IMR-90 (cell line): ENCODE measurements at regions not wholly inside any gene's neighbourhood (a gene's known extent, or its start where the extent isn't known, plus 50 kb on each side); places are given as distances from the start of the nearest gene placed in this dataset.

ENCODE experiments used
- ATAC-seq: fragments of 200-7000 bp; cut with Tn5 transposase; 2 replicates; pipeline ENCODE4 v1.9.1; 2020; ENCODE audit warnings: low read depth, mild to moderate bottlenecking, moderate library complexity
- BruUV-seq: library from RNA; stranded (reverse); fragments of 400-500 nt; replicated peaks from 2 replicates; lab custom pipeline; 2021; lab: Mats Ljungman, UMichigan
- CTCF ChIA-PET: fragments of 300-600 bp; formaldehyde crosslinking; extraction: SDS; loops from one replicate; lab custom pipeline; 2021; ENCODE audit warnings: antibody characterized with exemption; lab: Yijun Ruan, JAX
- POLR2A ChIA-PET: fragments of 300-600 bp; sonication (Branson Sonifier 250); formaldehyde crosslinking; loops from one replicate; lab custom pipeline; 2022; ENCODE audit warnings: antibody characterized with exemption; ENCODE audit not compliant: unreplicated experiment; lab: Charles Lee
- DNase-seq: peaks from one replicate; pipeline ENCODE4 v3.0.0; 2013
- H2AFZ ChIP-seq: replicated peaks from 2 replicates; pipeline ENCODE3; 2013; ENCODE audit warnings: low read length, mild to moderate bottlenecking; ENCODE audit not compliant: poor library complexity
- H2AK5ac ChIP-seq: 2 replicates; pipeline ENCODE4 v1.6.1; 2013; ENCODE audit warnings: low read depth, low read length, inconsistent platforms
- H2AK9ac ChIP-seq: replicated peaks from 2 replicates; pipeline ENCODE3; 2013; ENCODE audit warnings: mild to moderate bottlenecking, low read depth, low read length, moderate library complexity; ENCODE audit not compliant: poor library complexity
- H2BK120ac ChIP-seq: 2 replicates; pipeline ENCODE4 v1.6.1; 2013; ENCODE audit warnings: low read depth, low read length, inconsistent platforms
- H2BK15ac ChIP-seq: 3 replicates; pipeline ENCODE4 v1.6.1; 2013; ENCODE audit warnings: low read depth, low read length, inconsistent platforms
- H2BK20ac ChIP-seq: 2 replicates; pipeline ENCODE4 v1.6.1; 2013; ENCODE audit warnings: low read depth, mild to moderate bottlenecking, inconsistent platforms, low read length, moderate library complexity
- H2BK5ac ChIP-seq: 2 replicates; pipeline ENCODE4 v1.6.1; 2013; ENCODE audit warnings: mild to moderate bottlenecking, low read depth, low read length, inconsistent platforms; ENCODE audit not compliant: poor library complexity, severe bottlenecking
- H3K14ac ChIP-seq: replicated peaks from 2 replicates; pipeline ENCODE4 v1.6.1; 2013; ENCODE audit warnings: low read depth, low read length, inconsistent platforms
- H3K18ac ChIP-seq: 2 replicates; pipeline ENCODE4 v1.6.1; 2013; ENCODE audit warnings: low read depth, low read length, control low read depth
- H3K23ac ChIP-seq: 2 replicates; pipeline ENCODE4 v1.6.1; 2013; ENCODE audit warnings: low read depth, low read length, inconsistent platforms
- H3K27ac ChIP-seq: 2 replicates; pipeline ENCODE4 v1.5.1; 2013; ENCODE audit warnings: mild to moderate bottlenecking, control low read depth, low read length; ENCODE audit not compliant: insufficient read depth
- H3K27me3 ChIP-seq: 2 replicates; pipeline ENCODE4 v1.6.1; 2013; ENCODE audit warnings: low read length; ENCODE audit not compliant: control insufficient read depth, insufficient read depth
- H3K36me3 ChIP-seq: 2 replicates; pipeline ENCODE4 v1.6.1; 2013; ENCODE audit warnings: low read length, mixed read lengths; ENCODE audit not compliant: control insufficient read depth, insufficient read depth
- H3K4ac ChIP-seq: 2 replicates; pipeline ENCODE4 v1.6.1; 2013; ENCODE audit warnings: low read depth, low read length, inconsistent platforms
- H3K4me1 ChIP-seq: 2 replicates; pipeline ENCODE4 v1.6.1; 2013; ENCODE audit warnings: low read length, mixed read lengths; ENCODE audit not compliant: control insufficient read depth, insufficient read depth
- H3K4me2 ChIP-seq: 2 replicates; pipeline ENCODE4 v1.6.1; 2013; ENCODE audit warnings: low read depth, mild to moderate bottlenecking, control low read depth, low read length, moderate library complexity
- H3K4me3 ChIP-seq: 2 replicates; pipeline ENCODE4 v1.5.1; 2013; ENCODE audit warnings: low read depth, mild to moderate bottlenecking, control low read depth, low read length, moderate library complexity; ENCODE audit not compliant: insufficient read depth
- H3K56ac ChIP-seq: 2 replicates; pipeline ENCODE4 v1.6.1; 2013; ENCODE audit warnings: low read length, inconsistent platforms; ENCODE audit not compliant: insufficient read depth; ENCODE audit errors: extremely low read depth
- H3K79me1 ChIP-seq, 2 experiments: 2 replicates each; pipeline ENCODE4 v1.6.1; 2013; ENCODE audit warnings: low read length in 2 of 2, inconsistent platforms in 1 of 2, low read depth in 1 of 2
- H3K9ac ChIP-seq: 2 replicates; pipeline ENCODE4 v1.6.1; 2013; ENCODE audit warnings: low read depth, low read length, control low read depth
- H3K9me1 ChIP-seq: 2 replicates; pipeline ENCODE4 v1.6.1; 2013; ENCODE audit warnings: low read length, inconsistent platforms; ENCODE audit not compliant: insufficient read depth
- H3K9me3 ChIP-seq: 2 replicates; pipeline ENCODE4 v1.6.1; 2013; ENCODE audit warnings: low read length; ENCODE audit not compliant: control insufficient read depth, insufficient read depth
- H4K20me1 ChIP-seq: 2 replicates; pipeline ENCODE4 v1.6.1; 2013; ENCODE audit warnings: low read length, inconsistent platforms; ENCODE audit not compliant: insufficient read depth
- H4K5ac ChIP-seq: 2 replicates; pipeline ENCODE4 v1.6.1; 2013; ENCODE audit warnings: mild to moderate bottlenecking, low read depth, low read length, control low read depth
- H4K8ac ChIP-seq, 2 experiments: 2 replicates each; pipeline ENCODE4 v1.6.1; 2013; ENCODE audit warnings: low read depth in 2 of 2, low read length in 2 of 2, control low read depth in 1 of 2, inconsistent platforms in 1 of 2
- H4K91ac ChIP-seq: 2 replicates; pipeline ENCODE4 v1.6.1; 2013; ENCODE audit warnings: low read depth, low read length, inconsistent platforms; ENCODE audit not compliant: insufficient read depth
- BHLHE40 ChIP-seq: fragments of 150-350 bp; IDR thresholded peaks from 2 replicates; pipeline ENCODE4 v1.6.1; 2016; ENCODE audit warnings: mild to moderate bottlenecking, low read depth, low read length
- CEBPB ChIP-seq: IDR thresholded peaks from 2 replicates; pipeline ENCODE4 v1.6.1; 2012; ENCODE audit warnings: low read depth, low read length, improper control_type of control experiment
- CTCF ChIP-seq: conservative IDR thresholded peaks from 2 replicates; pipeline ENCODE4 v1.5.1; 2012; ENCODE audit warnings: mild to moderate bottlenecking, low read depth, low read length, improper control_type of control experiment
- ELK1 ChIP-seq: fragments of 150-350 bp; IDR thresholded peaks from 2 replicates; pipeline ENCODE4 v1.6.1; 2016; ENCODE audit warnings: low read depth, mild to moderate bottlenecking, low read length, moderate library complexity, borderline replicate concordance
- MAZ ChIP-seq: IDR thresholded peaks from 2 replicates; pipeline ENCODE4 v1.6.1; 2012; ENCODE audit warnings: low read depth, mild to moderate bottlenecking, low read length, improper control_type of control experiment, moderate library complexity, borderline replicate concordance
- MXI1 ChIP-seq: IDR thresholded peaks from 2 replicates; pipeline ENCODE4 v1.6.1; 2012; ENCODE audit warnings: low read depth, mild to moderate bottlenecking, low read length, moderate library complexity, borderline replicate concordance
- NFE2L2 ChIP-seq: fragments of 150-350 bp; IDR thresholded peaks from 2 replicates; pipeline ENCODE4 v1.6.1; 2016; ENCODE audit warnings: low read depth, mild to moderate bottlenecking, low read length
- POLR2A ChIP-seq: IDR thresholded peaks from 2 replicates; pipeline ENCODE4 v1.6.1; 2012; ENCODE audit warnings: mild to moderate bottlenecking, low read depth, low read length
- RCOR1 ChIP-seq: IDR thresholded peaks from 2 replicates; pipeline ENCODE4 v1.6.1; 2012; ENCODE audit warnings: mild to moderate bottlenecking, low read length, improper control_type of control experiment; ENCODE audit not compliant: insufficient replicate concordance
- RFX5 ChIP-seq: IDR thresholded peaks from 2 replicates; pipeline ENCODE4 v1.8.0; 2012; ENCODE audit warnings: low read depth, mild to moderate bottlenecking, low read length, moderate library complexity
- SMC3 ChIP-seq: fragments of 150-350 bp; IDR thresholded peaks from 2 replicates; pipeline ENCODE4 v1.6.1; 2016; ENCODE audit warnings: low read depth, mild to moderate bottlenecking, antibody characterized with exemption, low read length, moderate library complexity
- USF2 ChIP-seq: fragments of 150-350 bp; IDR thresholded peaks from 2 replicates; pipeline ENCODE4 v1.6.1; 2017; ENCODE audit warnings: mild to moderate bottlenecking, antibody characterized with exemption, low read length, low read depth
- WGBS, 2 experiments: methylation state at CpG; one replicate each; pipeline versions ENCODE4 v1.1.5 to v1.1.7; 2013; ENCODE audit warnings: missing lambda C conversion rate in 2 of 2; ENCODE audit not compliant: insufficient read length in 1 of 2; ENCODE audit errors: extremely low coverage in 2 of 2; 5-methylcytosine and 5-hydroxymethylcytosine counted together
- dilution Hi-C: fragments of 300-500 bp; cut with HindIII; formaldehyde crosslinking; loops from one replicate; pipeline ENCODE4 v1.14.3; 2018; ENCODE audit warnings: low sequenced_read_pairs; ENCODE audit not compliant: unreplicated experiment
- in situ Hi-C: fragments of 300-500 bp; cut with MboI; formaldehyde crosslinking; loops from 3 replicates; pipeline ENCODE4 v1.14.3; 2019; ENCODE audit warnings: low sequenced_read_pairs, inconsistent platforms, mixed read lengths
- intact Hi-C: fragments of 100-400 bp; cut with micrococcal nuclease; formaldehyde crosslinking; loops from 2 replicates; pipeline ENCODE4 v1.10.0; 2022

GRCh38 chr2:84126530-84126929, 332.6 kb downstream of the SUCLG1 start:
- no TSS peak for BruUV-seq
- H2BK120ac ChIP-seq: no peak overlapping the region
- no peak overlapping the region for H3K4ac ChIP-seq
- no peaks in the 10 kb centered on the region for H3K9me1 ChIP-seq
- no peak overlapping the region for H3K4me3 ChIP-seq
- ATAC-seq (no peak), DNase-seq (no peak)
- H4K8ac ChIP-seq: no peak overlapping the region
- intact Hi-C loops (no loop called here), in situ Hi-C loops (no loop called here), dilution Hi-C loops (no loop called here)
- H2BK15ac ChIP-seq: no peak overlapping the region
- no peaks in the 10 kb centered on the region for H3K27me3 ChIP-seq
- no peak overlapping the region for H3K4me2 ChIP-seq
- no peak overlapping the region for H4K5ac ChIP-seq
- ChIA-PET POLR2A (no interaction called here), CTCF (interaction anchor here (0.6 kb wide), 1 partner anchor 1016 kb away, joined by 4 read pairs; no protein-coding TSS in a partner anchor)
- TF ChIP-seq CEBPB: no peak
- TF ChIP-seq NFE2L2: no peak
- TF ChIP-seq MXI1: no peak
- no peak for TF ChIP-seq RFX5
- TF ChIP-seq ELK1: no peak
- TF ChIP-seq SMC3: no peak
- TF ChIP-seq BHLHE40: no peak
- no peak for TF ChIP-seq CTCF
- no peak for TF ChIP-seq MAZ
- TF ChIP-seq USF2: no peak
- no peak for TF ChIP-seq POLR2A
- TF ChIP-seq RCOR1: no peak
- no peak overlapping the region for H2BK20ac ChIP-seq
- no peaks in the 10 kb centered on the region for H4K20me1 ChIP-seq
- H2AK9ac ChIP-seq: no peak overlapping the region
- WGBS, 2 experiments: no CpG with 5 or more reads among the region's 3 CpGs
- H3K36me3 ChIP-seq: no peaks in the 10 kb centered on the region
- no peaks in the 10 kb centered on the region for H3K4me1 ChIP-seq
- no peak overlapping the region for H3K18ac ChIP-seq
- no peak overlapping the region for H3K27ac ChIP-seq
- H2AK5ac ChIP-seq: no peak overlapping the region
- no peak overlapping the region for H3K56ac ChIP-seq
- H3K79me1 ChIP-seq: no peaks in the 10 kb centered on the region
- no peaks in the 10 kb centered on the region for H3K9me3 ChIP-seq
- no peak overlapping the region for H3K23ac ChIP-seq
- no peak overlapping the region for H2BK5ac ChIP-seq
- no peak overlapping the region for H2AFZ ChIP-seq
- H3K9ac ChIP-seq: no peak overlapping the region
- no peak overlapping the region for H3K14ac ChIP-seq
- no peak overlapping the region for H4K91ac ChIP-seq
